Endothelial cell of umbilical vein (primary cell): ENCODE measurements at regions not wholly inside any gene's neighbourhood (a gene's known extent, or its start where the extent isn't known, plus 50 kb on each side); places are given as distances from the start of the nearest gene placed in this dataset.

Source experiments
- BruUV-seq: library from RNA; stranded (reverse); fragments of 400-500 nt; replicated peaks from 2 replicates; lab custom pipeline; 2021; lab: Mats Ljungman, UMichigan
- CTCF ChIA-PET: fragments of 300-600, 350-600 bp; sonication (Branson Sonifier 250); formaldehyde crosslinking; loops from one replicate; lab custom pipeline; 2021; ENCODE audit warnings: antibody characterized with exemption, inconsistent platforms; lab: Charles Lee
- POLR2A ChIA-PET: fragments of 300-600, 350-600 bp; sonication (Branson Sonifier 250); formaldehyde crosslinking; loops from one replicate; lab custom pipeline; 2021; ENCODE audit warnings: antibody characterized with exemption, inconsistent platforms; lab: Charles Lee
- DNase-seq: peaks from one replicate; pipeline ENCODE4 v3.0.0-alpha.2; 2011; ENCODE audit warnings: low read depth, low spot score
- FAIRE-seq: peaks from 2 replicates; lab custom pipeline; 2011; peaks lifted over from hg19 to GRCh38; lab: Jason Lieb, UNC
- H2AFZ ChIP-seq: 2 replicates; pipeline ENCODE4 v1.6.0; 2012; ENCODE audit warnings: low read depth, low read length, control low read depth, inconsistent platforms
- H3K27ac ChIP-seq: 2 replicates; pipeline ENCODE4 v1.5.1; 2011; ENCODE audit warnings: low read depth, mild to moderate bottlenecking, control low read depth, low read length, moderate library complexity; ENCODE audit not compliant: insufficient read depth
- H3K27me3 ChIP-seq, 2 experiments: 2 replicates each; pipeline versions ENCODE4 v1.6.0 to v1.6.1; 2011; ENCODE audit warnings: low read length in 2 of 2, mixed read lengths in 1 of 2; ENCODE audit not compliant: control insufficient read depth in 2 of 2, insufficient read depth in 2 of 2
- H3K36me3 ChIP-seq, 2 experiments: 2 replicates in 1 of 2; 3 replicates in 1 of 2; pipeline ENCODE4 v1.5.1; 2011; ENCODE audit warnings: low read length in 2 of 2, mild to moderate bottlenecking in 1 of 2, moderate library complexity in 1 of 2; ENCODE audit not compliant: control insufficient read depth in 2 of 2, insufficient read depth in 2 of 2; ENCODE audit errors: extremely low read depth in 1 of 2
- H3K4me1 ChIP-seq: 3 replicates; pipeline ENCODE4 v1.5.1; 2011; ENCODE audit warnings: mild to moderate bottlenecking, low read length; ENCODE audit not compliant: control insufficient read depth, insufficient read depth; ENCODE audit errors: extremely low read depth
- H3K4me2 ChIP-seq: 2 replicates; pipeline ENCODE4 v1.6.1; 2011; ENCODE audit warnings: low read length, control low read depth, mixed read lengths; ENCODE audit not compliant: insufficient read depth
- H3K4me3 ChIP-seq, 3 experiments: fragments of 200-600 bp in 1 of 3; sonication (generic), shearing (Covaris generic) in 1 of 3; replicated peaks in 1 of 3; 2 replicates each; pipeline ENCODE4 v1.5.1; 2011 to 2016; ENCODE audit warnings: control low read depth in 3 of 3, low read length in 3 of 3, mild to moderate bottlenecking in 2 of 3, inconsistent platforms in 1 of 3, low read depth in 1 of 3, moderate library complexity in 1 of 3; ENCODE audit not compliant: insufficient read depth in 1 of 3
- H3K79me2 ChIP-seq: 2 replicates; pipeline ENCODE4 v1.6.0; 2012; ENCODE audit warnings: low read length, inconsistent platforms; ENCODE audit not compliant: control insufficient read depth, insufficient read depth
- H3K9ac ChIP-seq: replicated peaks from 2 replicates; pipeline ENCODE3; 2011; ENCODE audit warnings: low read length, control low read depth; ENCODE audit not compliant: insufficient read depth; ENCODE audit errors: extremely low read depth
- H3K9me1 ChIP-seq: replicated peaks from 3 replicates; pipeline ENCODE4 v1.6.0; 2011; ENCODE audit warnings: mild to moderate bottlenecking, low read length; ENCODE audit not compliant: control insufficient read depth, insufficient read depth; ENCODE audit errors: extremely low read depth
- H3K9me3 ChIP-seq: replicated peaks from 2 replicates; pipeline ENCODE4 v1.5.1; 2012; ENCODE audit warnings: low read length, inconsistent platforms; ENCODE audit not compliant: control insufficient read depth, insufficient read depth
- H4K20me1 ChIP-seq: replicated peaks from 2 replicates; pipeline ENCODE3; 2011; ENCODE audit warnings: mild to moderate bottlenecking, low read length; ENCODE audit not compliant: control insufficient read depth, insufficient read depth; ENCODE audit errors: extremely low read depth
- EZH2 ChIP-seq: IDR thresholded peaks from 2 replicates; pipeline ENCODE4 v1.6.1; 2012; ENCODE audit warnings: borderline replicate concordance, low read depth, mild to moderate bottlenecking, moderate library complexity, low read length, inconsistent platforms; ENCODE audit not compliant: severe bottlenecking
- FOS ChIP-seq: IDR thresholded peaks from 2 replicates; pipeline ENCODE4 v1.6.1; 2011; ENCODE audit warnings: mild to moderate bottlenecking, low read length, moderate library complexity, borderline replicate concordance; ENCODE audit not compliant: insufficient read depth
- GATA2 ChIP-seq: IDR thresholded peaks from 2 replicates; pipeline ENCODE4 v1.7.0; 2011; ENCODE audit warnings: low read depth, mild to moderate bottlenecking, moderate library complexity, mixed read lengths, low read length; ENCODE audit not compliant: insufficient read length, insufficient read depth
- JUN ChIP-seq: IDR thresholded peaks from 2 replicates; pipeline ENCODE4 v1.6.1; 2011; ENCODE audit warnings: borderline replicate concordance, low read depth; ENCODE audit not compliant: insufficient read length, insufficient read depth
- MYC ChIP-seq: IDR thresholded peaks from one replicate; pipeline ENCODE4 v1.6.1; 2011; ENCODE audit warnings: mild to moderate bottlenecking, low read depth, low read length
- POLR2A ChIP-seq: IDR thresholded peaks from 2 replicates; pipeline ENCODE4 v1.6.1; 2012; ENCODE audit warnings: low read depth, mild to moderate bottlenecking, control low read depth, low read length
- POLR2AphosphoS5 ChIP-seq: IDR thresholded peaks from 2 replicates; pipeline ENCODE4 v1.6.1; 2012; ENCODE audit warnings: low read depth, mild to moderate bottlenecking, control low read depth, low read length, moderate library complexity; ENCODE audit not compliant: insufficient read depth
- dilution Hi-C: fragments of 300-500 bp; cut with MboI; formaldehyde crosslinking; loops from one replicate; pipeline ENCODE4 v1.15.0; 2019; ENCODE audit warnings: low sequenced_read_pairs; ENCODE audit not compliant: extremely low pct_ligation_motif_present
- intact Hi-C: fragments of 100-400 bp; cut with micrococcal nuclease; formaldehyde crosslinking; loops from one replicate; pipeline ENCODE4 v1.10.0; 2022
- TF ChIP-seq, protein P1 (sequence below): IDR thresholded peaks from 2 replicates; pipeline ENCODE4 v1.6.1; 2011; ENCODE audit not compliant: insufficient read depth, insufficient read length
- TF ChIP-seq, protein P2 (sequence below), 2 donors: IDR thresholded peaks; 1 replicate in 1 of 2; 2 replicates in 1 of 2; pipeline ENCODE4 v1.5.1; 2011; ENCODE audit warnings: low read length in 2 of 2, mild to moderate bottlenecking in 2 of 2, moderate library complexity in 2 of 2, control low read depth in 1 of 2, inconsistent platforms in 1 of 2, low read depth in 1 of 2; ENCODE audit not compliant: insufficient read depth in 1 of 2; ENCODE audit errors: extremely low read depth in 1 of 2

DNA sequence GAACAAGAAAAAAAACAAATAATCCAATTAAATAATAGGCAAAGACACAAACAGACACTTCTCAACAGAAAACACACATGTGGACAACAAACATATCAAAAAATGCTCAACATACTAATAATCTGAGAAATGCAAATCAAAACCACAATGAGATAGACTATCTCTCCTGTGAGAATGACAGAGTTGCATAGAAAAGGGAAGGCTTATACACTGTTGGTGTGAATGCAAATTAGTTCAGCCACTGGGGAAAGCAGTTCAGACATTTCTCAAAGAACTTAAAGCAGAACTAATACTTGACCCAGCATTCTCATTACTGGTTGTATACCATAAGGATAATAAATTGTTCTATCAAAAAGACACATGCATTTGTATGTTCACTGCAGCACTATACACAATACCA is 637.8 kb upstream of the LUZP2 start:
- intact Hi-C loops (no loop called here), dilution Hi-C loops (no loop called here)
- Histone ChIP-seq H3K9ac (no peak overlapping the region), H3K4me3 (no peak overlapping the region), H3K27me3 (no peaks in the 10 kb centered on the region), H3K27ac (no peak overlapping the region), H3K4me1 (no peaks in the 10 kb centered on the region), H3K36me3 (no peaks in the 10 kb centered on the region), H3K79me2 (no peaks in the 10 kb centered on the region), H3K9me1 (no peaks in the 10 kb centered on the region), H3K9me3 (no peaks in the 10 kb centered on the region), H3K4me2 (no peak overlapping the region), H4K20me1 (no peaks in the 10 kb centered on the region), H2AFZ (no peak overlapping the region)
- TF ChIP-seq GATA2 (no peak), MYC (no peak), FOS (no peak), POLR2AphosphoS5 (no peak), EZH2 (no peak), POLR2A (no peak), JUN (no peak)
- TF ChIP-seq, protein P1, sequence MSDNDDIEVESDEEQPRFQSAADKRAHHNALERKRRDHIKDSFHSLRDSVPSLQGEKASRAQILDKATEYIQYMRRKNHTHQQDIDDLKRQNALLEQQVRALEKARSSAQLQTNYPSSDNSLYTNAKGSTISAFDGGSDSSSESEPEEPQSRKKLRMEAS, result no peak
- TF ChIP-seq, protein P2, sequence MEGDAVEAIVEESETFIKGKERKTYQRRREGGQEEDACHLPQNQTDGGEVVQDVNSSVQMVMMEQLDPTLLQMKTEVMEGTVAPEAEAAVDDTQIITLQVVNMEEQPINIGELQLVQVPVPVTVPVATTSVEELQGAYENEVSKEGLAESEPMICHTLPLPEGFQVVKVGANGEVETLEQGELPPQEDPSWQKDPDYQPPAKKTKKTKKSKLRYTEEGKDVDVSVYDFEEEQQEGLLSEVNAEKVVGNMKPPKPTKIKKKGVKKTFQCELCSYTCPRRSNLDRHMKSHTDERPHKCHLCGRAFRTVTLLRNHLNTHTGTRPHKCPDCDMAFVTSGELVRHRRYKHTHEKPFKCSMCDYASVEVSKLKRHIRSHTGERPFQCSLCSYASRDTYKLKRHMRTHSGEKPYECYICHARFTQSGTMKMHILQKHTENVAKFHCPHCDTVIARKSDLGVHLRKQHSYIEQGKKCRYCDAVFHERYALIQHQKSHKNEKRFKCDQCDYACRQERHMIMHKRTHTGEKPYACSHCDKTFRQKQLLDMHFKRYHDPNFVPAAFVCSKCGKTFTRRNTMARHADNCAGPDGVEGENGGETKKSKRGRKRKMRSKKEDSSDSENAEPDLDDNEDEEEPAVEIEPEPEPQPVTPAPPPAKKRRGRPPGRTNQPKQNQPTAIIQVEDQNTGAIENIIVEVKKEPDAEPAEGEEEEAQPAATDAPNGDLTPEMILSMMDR (IDR thresholded peaks at IDR 0.05; ENCODE audit: extremely low read depth in 1 of 2, insufficient read depth in 1 of 2, low read depth in 1 of 2, low read length in 2 of 2), result no peak
- ChIA-PET CTCF (no interaction called here), POLR2A (no interaction called here)
- BruUV-seq, result no TSS peak
- DNase-seq (no peak), FAIRE-seq (no peak)
